HEK293 (cell line): ENCODE measurements at regions not wholly inside any gene's neighbourhood (a gene's known extent, or its start where the extent isn't known, plus 50 kb on each side); places are given as distances from the start of the nearest gene placed in this dataset.

Experiments used
- CTCF ChIA-PET: fragments of 350-600 bp; formaldehyde crosslinking; extraction: SDS; loops from one replicate; lab custom pipeline; 2021; ENCODE audit warnings: antibody characterized with exemption; lab: Yijun Ruan, JAX
- POLR2A ChIA-PET: fragments of 300-600 bp; formaldehyde crosslinking; extraction: SDS; loops from one replicate; lab custom pipeline; 2020; ENCODE audit warnings: antibody characterized with exemption, inconsistent platforms; lab: Yijun Ruan, JAX
- H3K27ac ChIP-seq: fragments of 200-500 bp; sonication (Bioruptor generic); 2 replicates; pipeline ENCODE4 v1.5.1; 2014; ENCODE audit warnings: low read depth, low read length, control low read depth, inconsistent platforms; ENCODE audit errors: extremely low read depth
- H3K36me3 ChIP-seq, 2 experiments: fragments of 200-500 bp in 1 of 2; sonication (Bioruptor generic) in 1 of 2; 1 replicate in 1 of 2; 2 replicates in 1 of 2; pipeline ENCODE4 v1.5.1; 2014 to 2017; ENCODE audit warnings: inconsistent platforms in 2 of 2, low read length in 2 of 2; ENCODE audit not compliant: control insufficient read depth in 2 of 2, insufficient read depth in 1 of 2
- H3K4me1 ChIP-seq: fragments of 200-500 bp; sonication (Bioruptor generic); 2 replicates; pipeline ENCODE4 v1.5.1; 2014; ENCODE audit warnings: mild to moderate bottlenecking, low read length, inconsistent platforms; ENCODE audit not compliant: control insufficient read depth, insufficient read depth
- H3K4me3 ChIP-seq: 2 replicates; pipeline ENCODE4 v1.5.1; 2011; ENCODE audit warnings: low read depth, mild to moderate bottlenecking, control low read depth, low read length, moderate library complexity
- H3K9me3 ChIP-seq: fragments of 200-500 bp; sonication (Bioruptor generic); 2 replicates; pipeline ENCODE4 v1.5.1; 2014; ENCODE audit warnings: low read depth, low read length, inconsistent platforms; ENCODE audit not compliant: control insufficient read depth, insufficient read depth
- HOXD13 ChIP-seq: sonication (generic); formaldehyde crosslinking; IDR thresholded peaks from 2 replicates; pipeline ENCODE4 v1.8.0; 2022; ENCODE audit warnings: missing genetic modification reagents, borderline replicate concordance
- PRDM1 ChIP-seq: fragments of 450-650 bp; formaldehyde crosslinking; IDR thresholded peaks from 2 replicates; pipeline ENCODE4; 2016; ENCODE audit warnings: missing biosample characterization, missing genetic modification characterization
- SALL2 ChIP-seq: fragments of 450-650 bp; formaldehyde crosslinking; IDR thresholded peaks from 2 replicates; pipeline ENCODE4 v1.5.0; 2017; ENCODE audit warnings: missing biosample characterization, mild to moderate bottlenecking, missing genetic modification characterization, borderline replicate concordance
- SETDB1 ChIP-seq: IDR thresholded peaks from one replicate; pipeline ENCODE4 v1.6.1; 2017; ENCODE audit warnings: mild to moderate bottlenecking, low read length, moderate library complexity, mixed read lengths; ENCODE audit not compliant: insufficient read length
- TCF7L2 ChIP-seq: IDR thresholded peaks from 2 replicates; pipeline ENCODE4 v1.6.1; 2011; ENCODE audit warnings: low read depth, mild to moderate bottlenecking, inconsistent platforms, low read length, moderate library complexity, borderline replicate concordance
- ZBTB20 ChIP-seq: fragments of 450-650 bp; formaldehyde crosslinking; IDR thresholded peaks from 2 replicates; pipeline ENCODE4 v1.5.1; 2016; ENCODE audit warnings: missing biosample characterization, missing genetic modification characterization
- ZBTB48 ChIP-seq: fragments of 450-650 bp; formaldehyde crosslinking; IDR thresholded peaks from 2 replicates; pipeline ENCODE4 v1.5.1; 2016; ENCODE audit warnings: missing biosample characterization, missing genetic modification characterization
- ZBTB8A ChIP-seq: fragments of 450-650 bp; formaldehyde crosslinking; IDR thresholded peaks from 2 replicates; pipeline ENCODE4 v1.5.1; 2016; ENCODE audit warnings: missing biosample characterization, missing genetic modification characterization
- ZNF121 ChIP-seq: fragments of 450-650 bp; formaldehyde crosslinking; IDR thresholded peaks from 2 replicates; pipeline ENCODE4 v1.5.1; 2016; ENCODE audit warnings: missing biosample characterization, missing genetic modification characterization
- ZNF16 ChIP-seq: fragments of 450-650 bp; formaldehyde crosslinking; IDR thresholded peaks from 2 replicates; pipeline ENCODE4 v1.5.1; 2016; ENCODE audit warnings: low read depth, missing biosample characterization, missing genetic modification characterization
- ZNF214 ChIP-seq: fragments of 450-650 bp; formaldehyde crosslinking; IDR thresholded peaks from 2 replicates; pipeline ENCODE4 v1.5.1; 2017; ENCODE audit warnings: missing biosample characterization, mild to moderate bottlenecking, missing genetic modification characterization, borderline replicate concordance
- ZNF311 ChIP-seq: fragments of 450-650 bp; formaldehyde crosslinking; IDR thresholded peaks from 2 replicates; pipeline ENCODE4 v1.5.1; 2017; ENCODE audit warnings: missing biosample characterization, missing genetic modification characterization, borderline replicate concordance
- ZNF416 ChIP-seq: fragments of 450-650 bp; formaldehyde crosslinking; IDR thresholded peaks from 2 replicates; pipeline ENCODE4 v1.5.1; 2016; ENCODE audit warnings: missing biosample characterization, missing genetic modification characterization
- ZNF473 ChIP-seq: fragments of 450-650 bp; formaldehyde crosslinking; IDR thresholded peaks from 2 replicates; pipeline ENCODE4 v1.5.1; 2017; ENCODE audit warnings: missing biosample characterization, missing genetic modification characterization
- ZNF529 ChIP-seq: fragments of 450-650 bp; formaldehyde crosslinking; IDR thresholded peaks from 2 replicates; pipeline ENCODE4 v1.5.1; 2017; ENCODE audit warnings: missing genetic modification characterization, missing biosample characterization; ENCODE audit not compliant: insufficient replicate concordance
- ZNF610 ChIP-seq: fragments of 450-650 bp; formaldehyde crosslinking; IDR thresholded peaks from 2 replicates; pipeline ENCODE4 v1.5.1; 2016; ENCODE audit warnings: missing biosample characterization, missing genetic modification characterization, borderline replicate concordance
- ZNF677 ChIP-seq: fragments of 450-650 bp; IDR thresholded peaks from 2 replicates; pipeline ENCODE4 v1.5.0; 2018; ENCODE audit warnings: missing biosample characterization, mild to moderate bottlenecking, missing genetic modification characterization, moderate library complexity
- ZNF777 ChIP-seq: fragments of 450-650 bp; formaldehyde crosslinking; IDR thresholded peaks from 2 replicates; pipeline ENCODE4 v1.5.1; 2017; ENCODE audit warnings: missing biosample characterization, missing genetic modification characterization, borderline replicate concordance
- ZNF843 ChIP-seq: fragments of 450-650 bp; formaldehyde crosslinking; IDR thresholded peaks from 2 replicates; pipeline ENCODE4 v1.5.1; 2016; ENCODE audit warnings: missing biosample characterization, missing genetic modification characterization
- TF ChIP-seq, protein P1 (sequence below): fragments of 450-650 bp; formaldehyde crosslinking; IDR thresholded peaks from 2 replicates; pipeline ENCODE4 v1.5.1; 2016; ENCODE audit warnings: missing biosample characterization, missing genetic modification characterization
- TF ChIP-seq, protein P2 (sequence below): fragments of 450-650 bp; formaldehyde crosslinking; IDR thresholded peaks from 2 replicates; pipeline ENCODE4 v1.5.1; 2016; ENCODE audit warnings: missing biosample characterization, missing genetic modification characterization
- TF ChIP-seq, protein P3 (sequence below): fragments of 450-650 bp; formaldehyde crosslinking; IDR thresholded peaks from 2 replicates; pipeline ENCODE4 v1.5.0; 2017; ENCODE audit warnings: missing biosample characterization, missing genetic modification characterization, borderline replicate concordance
- TF ChIP-seq, protein P4 (sequence below): fragments of 450-650 bp; IDR thresholded peaks from 2 replicates; pipeline ENCODE4 v1.5.1; 2018; ENCODE audit warnings: missing biosample characterization, mild to moderate bottlenecking, missing genetic modification characterization
- TF ChIP-seq, protein P5 (sequence below): fragments of 450-650 bp; formaldehyde crosslinking; IDR thresholded peaks from 2 replicates; pipeline ENCODE4 v1.5.1; 2016; ENCODE audit warnings: missing biosample characterization, missing genetic modification characterization, low read depth

DNA sequence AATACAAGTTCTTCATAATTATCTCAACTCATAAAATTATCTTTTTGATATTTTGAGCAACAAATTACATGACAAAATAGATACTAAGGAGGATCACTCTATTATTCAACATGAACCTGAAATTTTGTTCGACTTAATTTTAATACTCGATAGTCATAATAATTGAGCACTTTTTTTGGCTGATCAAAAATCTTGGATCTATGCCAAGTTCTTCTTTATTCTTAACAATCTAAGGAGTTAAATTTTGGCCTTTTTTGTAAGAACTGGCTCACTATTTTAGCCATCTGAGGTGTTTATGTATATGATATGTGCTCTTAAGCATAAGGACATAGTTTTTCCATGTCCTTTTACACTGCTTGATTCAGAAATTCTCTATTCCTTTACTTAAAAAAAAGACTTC is 996.1 kb upstream of the COX7C start:
- Histone ChIP-seq H3K4me1 (no peaks in the 10 kb centered on the region), H3K9me3 (no peaks in the 10 kb centered on the region), H3K27ac (no peak overlapping the region), H3K36me3 (no peaks in the 10 kb centered on the region), H3K4me3 (no peak overlapping the region)
- CTCF ChIA-PET, result no interaction called here
- POLR2A ChIA-PET, result no interaction called here
- TF ChIP-seq, protein P1, sequence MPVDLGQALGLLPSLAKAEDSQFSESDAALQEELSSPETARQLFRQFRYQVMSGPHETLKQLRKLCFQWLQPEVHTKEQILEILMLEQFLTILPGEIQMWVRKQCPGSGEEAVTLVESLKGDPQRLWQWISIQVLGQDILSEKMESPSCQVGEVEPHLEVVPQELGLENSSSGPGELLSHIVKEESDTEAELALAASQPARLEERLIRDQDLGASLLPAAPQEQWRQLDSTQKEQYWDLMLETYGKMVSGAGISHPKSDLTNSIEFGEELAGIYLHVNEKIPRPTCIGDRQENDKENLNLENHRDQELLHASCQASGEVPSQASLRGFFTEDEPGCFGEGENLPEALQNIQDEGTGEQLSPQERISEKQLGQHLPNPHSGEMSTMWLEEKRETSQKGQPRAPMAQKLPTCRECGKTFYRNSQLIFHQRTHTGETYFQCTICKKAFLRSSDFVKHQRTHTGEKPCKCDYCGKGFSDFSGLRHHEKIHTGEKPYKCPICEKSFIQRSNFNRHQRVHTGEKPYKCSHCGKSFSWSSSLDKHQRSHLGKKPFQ (tag by site-specific recombination), result no peak
- TF ChIP-seq ZNF121 (no peak), ZNF529 (tag by site-specific recombination) (no peak), ZNF473 (tag by site-specific recombination) (no peak), ZBTB8A (tag by site-specific recombination) (no peak), ZNF777 (tag by site-specific recombination) (no peak), ZNF214 (tag by site-specific recombination) (no peak), ZNF311 (tag by site-specific recombination) (no peak), TCF7L2 (no peak)

DNA sequence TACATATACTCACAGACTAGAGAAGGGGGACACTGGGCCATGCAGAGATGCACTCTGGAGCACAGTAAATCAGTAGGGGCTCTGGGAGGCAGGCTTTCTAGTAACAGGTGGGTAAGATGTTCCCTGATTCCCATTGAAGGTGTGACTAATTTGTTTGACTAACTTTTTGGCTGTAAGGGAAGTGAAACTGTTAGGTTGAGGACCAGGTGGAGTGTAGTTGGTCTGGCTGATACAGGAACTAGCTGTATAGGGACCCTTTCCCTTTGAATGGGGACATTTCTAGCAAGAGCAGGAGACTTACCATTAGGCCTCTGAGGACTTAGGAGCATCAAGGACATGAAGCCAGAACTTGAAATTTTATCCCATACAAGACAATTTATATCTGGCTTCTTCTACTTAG is 989.6 kb upstream of the COX7C start:
- POLR2A ChIA-PET, result no interaction called here
- no peaks in the 10 kb centered on the region for H3K4me1 ChIP-seq
- no peaks in the 10 kb centered on the region for H3K36me3 ChIP-seq
- H3K9me3 ChIP-seq, result no peaks in the 10 kb centered on the region
- no peak overlapping the region for H3K27ac ChIP-seq
- CTCF ChIA-PET, result no interaction called here
- H3K4me3 ChIP-seq, result no peak overlapping the region
- TF ChIP-seq ZNF16 (tag by site-specific recombination) (no peak), SALL2 (tag by site-specific recombination) (no peak), ZNF610 (tag by site-specific recombination) (no peak), ZNF843 (no peak), HOXD13 (CRISPR knock-in tag) (no peak), ZNF416 (tag by site-specific recombination) (no peak), ZNF677 (tag by site-specific recombination) (no peak), SETDB1 (no peak), ZBTB48 (tag by site-specific recombination) (no peak), ZBTB20 (tag by site-specific recombination) (no peak), PRDM1 (no peak)
- TF ChIP-seq, protein P2, sequence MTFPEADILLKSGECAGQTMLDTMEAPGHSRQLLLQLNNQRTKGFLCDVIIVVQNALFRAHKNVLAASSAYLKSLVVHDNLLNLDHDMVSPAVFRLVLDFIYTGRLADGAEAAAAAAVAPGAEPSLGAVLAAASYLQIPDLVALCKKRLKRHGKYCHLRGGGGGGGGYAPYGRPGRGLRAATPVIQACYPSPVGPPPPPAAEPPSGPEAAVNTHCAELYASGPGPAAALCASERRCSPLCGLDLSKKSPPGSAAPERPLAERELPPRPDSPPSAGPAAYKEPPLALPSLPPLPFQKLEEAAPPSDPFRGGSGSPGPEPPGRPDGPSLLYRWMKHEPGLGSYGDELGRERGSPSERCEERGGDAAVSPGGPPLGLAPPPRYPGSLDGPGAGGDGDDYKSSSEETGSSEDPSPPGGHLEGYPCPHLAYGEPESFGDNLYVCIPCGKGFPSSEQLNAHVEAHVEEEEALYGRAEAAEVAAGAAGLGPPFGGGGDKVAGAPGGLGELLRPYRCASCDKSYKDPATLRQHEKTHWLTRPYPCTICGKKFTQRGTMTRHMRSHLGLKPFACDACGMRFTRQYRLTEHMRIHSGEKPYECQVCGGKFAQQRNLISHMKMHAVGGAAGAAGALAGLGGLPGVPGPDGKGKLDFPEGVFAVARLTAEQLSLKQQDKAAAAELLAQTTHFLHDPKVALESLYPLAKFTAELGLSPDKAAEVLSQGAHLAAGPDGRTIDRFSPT (tag by site-specific recombination), result no peak
- TF ChIP-seq, protein P1 (tag by site-specific recombination), result no peak
- TF ChIP-seq, protein P3, sequence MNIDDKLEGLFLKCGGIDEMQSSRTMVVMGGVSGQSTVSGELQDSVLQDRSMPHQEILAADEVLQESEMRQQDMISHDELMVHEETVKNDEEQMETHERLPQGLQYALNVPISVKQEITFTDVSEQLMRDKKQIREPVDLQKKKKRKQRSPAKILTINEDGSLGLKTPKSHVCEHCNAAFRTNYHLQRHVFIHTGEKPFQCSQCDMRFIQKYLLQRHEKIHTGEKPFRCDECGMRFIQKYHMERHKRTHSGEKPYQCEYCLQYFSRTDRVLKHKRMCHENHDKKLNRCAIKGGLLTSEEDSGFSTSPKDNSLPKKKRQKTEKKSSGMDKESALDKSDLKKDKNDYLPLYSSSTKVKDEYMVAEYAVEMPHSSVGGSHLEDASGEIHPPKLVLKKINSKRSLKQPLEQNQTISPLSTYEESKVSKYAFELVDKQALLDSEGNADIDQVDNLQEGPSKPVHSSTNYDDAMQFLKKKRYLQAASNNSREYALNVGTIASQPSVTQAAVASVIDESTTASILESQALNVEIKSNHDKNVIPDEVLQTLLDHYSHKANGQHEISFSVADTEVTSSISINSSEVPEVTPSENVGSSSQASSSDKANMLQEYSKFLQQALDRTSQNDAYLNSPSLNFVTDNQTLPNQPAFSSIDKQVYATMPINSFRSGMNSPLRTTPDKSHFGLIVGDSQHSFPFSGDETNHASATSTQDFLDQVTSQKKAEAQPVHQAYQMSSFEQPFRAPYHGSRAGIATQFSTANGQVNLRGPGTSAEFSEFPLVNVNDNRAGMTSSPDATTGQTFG, result no peak
- TF ChIP-seq, protein P4, sequence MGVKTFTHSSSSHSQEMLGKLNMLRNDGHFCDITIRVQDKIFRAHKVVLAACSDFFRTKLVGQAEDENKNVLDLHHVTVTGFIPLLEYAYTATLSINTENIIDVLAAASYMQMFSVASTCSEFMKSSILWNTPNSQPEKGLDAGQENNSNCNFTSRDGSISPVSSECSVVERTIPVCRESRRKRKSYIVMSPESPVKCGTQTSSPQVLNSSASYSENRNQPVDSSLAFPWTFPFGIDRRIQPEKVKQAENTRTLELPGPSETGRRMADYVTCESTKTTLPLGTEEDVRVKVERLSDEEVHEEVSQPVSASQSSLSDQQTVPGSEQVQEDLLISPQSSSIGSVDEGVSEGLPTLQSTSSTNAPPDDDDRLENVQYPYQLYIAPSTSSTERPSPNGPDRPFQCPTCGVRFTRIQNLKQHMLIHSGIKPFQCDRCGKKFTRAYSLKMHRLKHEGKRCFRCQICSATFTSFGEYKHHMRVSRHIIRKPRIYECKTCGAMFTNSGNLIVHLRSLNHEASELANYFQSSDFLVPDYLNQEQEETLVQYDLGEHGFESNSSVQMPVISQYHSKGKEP (tag by site-specific recombination), result no peak
- TF ChIP-seq, protein P5, sequence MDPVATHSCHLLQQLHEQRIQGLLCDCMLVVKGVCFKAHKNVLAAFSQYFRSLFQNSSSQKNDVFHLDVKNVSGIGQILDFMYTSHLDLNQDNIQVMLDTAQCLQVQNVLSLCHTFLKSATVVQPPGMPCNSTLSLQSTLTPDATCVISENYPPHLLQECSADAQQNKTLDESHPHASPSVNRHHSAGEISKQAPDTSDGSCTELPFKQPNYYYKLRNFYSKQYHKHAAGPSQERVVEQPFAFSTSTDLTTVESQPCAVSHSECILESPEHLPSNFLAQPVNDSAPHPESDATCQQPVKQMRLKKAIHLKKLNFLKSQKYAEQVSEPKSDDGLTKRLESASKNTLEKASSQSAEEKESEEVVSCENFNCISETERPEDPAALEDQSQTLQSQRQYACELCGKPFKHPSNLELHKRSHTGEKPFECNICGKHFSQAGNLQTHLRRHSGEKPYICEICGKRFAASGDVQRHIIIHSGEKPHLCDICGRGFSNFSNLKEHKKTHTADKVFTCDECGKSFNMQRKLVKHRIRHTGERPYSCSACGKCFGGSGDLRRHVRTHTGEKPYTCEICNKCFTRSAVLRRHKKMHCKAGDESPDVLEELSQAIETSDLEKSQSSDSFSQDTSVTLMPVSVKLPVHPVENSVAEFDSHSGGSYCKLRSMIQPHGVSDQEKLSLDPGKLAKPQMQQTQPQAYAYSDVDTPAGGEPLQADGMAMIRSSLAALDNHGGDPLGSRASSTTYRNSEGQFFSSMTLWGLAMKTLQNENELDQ, result no peak
